ENCODE measurements at regions not wholly inside any gene's neighbourhood (a gene's known extent, or its start where the extent isn't known, plus 50 kb on each side); places are given as distances from the start of the nearest gene placed in this dataset.
"Not testable (repeated sequence)": the region's sequence is repeated elsewhere in the genome, so short reads cannot be mapped to it uniquely, and the experiment has no call there.

DNA sequence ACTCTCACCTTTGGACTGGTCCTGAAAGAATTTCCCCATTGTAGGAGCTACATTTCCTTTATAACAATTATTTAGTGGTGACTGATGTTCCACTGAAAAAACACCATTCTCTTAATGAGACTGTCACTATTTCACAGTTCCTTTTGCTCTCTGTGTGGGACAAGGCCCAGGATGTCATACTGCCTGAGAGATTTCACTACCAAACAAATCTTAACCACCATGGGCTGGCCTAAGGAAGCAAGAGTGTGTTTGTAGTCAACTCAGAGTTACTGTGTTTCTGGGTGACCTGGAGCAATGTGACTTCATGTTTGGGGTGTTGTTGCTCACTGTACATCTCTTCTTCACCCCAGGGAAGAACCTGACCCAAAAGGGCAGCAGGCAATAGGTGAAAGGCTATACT is 50.1 kb upstream of the ZNF608 start:
- no peak for DNase-seq

DNA sequence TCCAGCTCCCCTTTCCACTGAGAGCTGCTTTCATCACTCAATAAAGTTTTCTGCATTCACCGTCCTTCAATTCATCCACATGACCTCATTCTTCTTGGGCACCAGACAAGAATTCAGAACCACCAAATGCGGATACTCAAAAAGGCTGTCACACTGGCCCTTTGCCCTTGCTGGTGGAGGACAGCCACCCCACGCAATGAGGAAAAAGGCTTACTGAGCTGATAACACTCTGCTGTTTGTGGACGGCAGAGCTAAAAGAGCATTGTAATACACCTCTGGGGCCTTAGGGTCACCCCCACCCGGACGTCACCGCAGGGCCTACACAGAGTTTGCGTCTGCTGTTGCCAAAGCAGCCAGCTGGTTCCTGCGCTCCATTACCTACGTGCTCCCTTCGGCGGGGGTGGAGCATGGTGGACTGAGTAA is 51.2 kb upstream of the ZNF608 start:
- no peak for DNase-seq

DNA sequence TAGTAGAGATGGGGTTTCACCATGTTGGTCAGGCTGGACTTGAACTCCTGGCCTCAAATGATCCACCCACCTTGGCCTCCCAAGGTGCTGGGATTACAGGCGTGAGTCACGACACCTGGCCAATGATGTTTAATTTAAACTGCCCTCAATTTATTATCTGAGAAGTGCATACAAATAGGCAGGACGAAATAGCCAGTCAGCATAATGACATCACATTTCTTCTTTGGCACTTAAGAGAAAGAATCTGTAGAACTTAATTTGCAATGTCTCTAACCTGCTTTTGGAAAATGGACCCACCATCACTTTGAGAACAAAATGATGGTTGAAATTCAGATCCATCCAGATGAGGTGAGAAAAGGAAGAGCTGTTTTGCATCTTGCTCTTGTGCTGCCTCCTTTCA is 52.5 kb upstream of the ZNF608 start:
- no peak for DNase-seq

DNA sequence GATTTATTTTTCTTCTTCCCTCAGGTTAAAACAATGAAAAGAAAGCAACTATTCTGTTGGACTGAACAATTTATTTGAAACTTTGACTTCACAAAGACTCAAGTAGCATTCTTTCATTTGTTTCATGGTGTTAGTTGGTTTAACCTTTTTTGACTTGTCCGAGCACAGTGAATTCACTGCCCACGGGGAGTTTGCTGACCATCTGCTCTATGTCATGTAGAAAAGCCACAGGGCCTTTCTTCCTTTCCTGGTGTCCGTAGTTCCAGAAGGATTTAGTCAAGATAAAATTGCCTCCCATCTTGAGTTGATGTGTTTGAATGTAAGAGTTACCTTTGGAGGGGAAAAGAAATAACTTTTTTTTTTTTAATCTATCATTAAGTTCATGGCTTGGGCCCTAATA is 55.1 kb upstream of the ZNF608 start:
- DNase-seq = no peak

DNA sequence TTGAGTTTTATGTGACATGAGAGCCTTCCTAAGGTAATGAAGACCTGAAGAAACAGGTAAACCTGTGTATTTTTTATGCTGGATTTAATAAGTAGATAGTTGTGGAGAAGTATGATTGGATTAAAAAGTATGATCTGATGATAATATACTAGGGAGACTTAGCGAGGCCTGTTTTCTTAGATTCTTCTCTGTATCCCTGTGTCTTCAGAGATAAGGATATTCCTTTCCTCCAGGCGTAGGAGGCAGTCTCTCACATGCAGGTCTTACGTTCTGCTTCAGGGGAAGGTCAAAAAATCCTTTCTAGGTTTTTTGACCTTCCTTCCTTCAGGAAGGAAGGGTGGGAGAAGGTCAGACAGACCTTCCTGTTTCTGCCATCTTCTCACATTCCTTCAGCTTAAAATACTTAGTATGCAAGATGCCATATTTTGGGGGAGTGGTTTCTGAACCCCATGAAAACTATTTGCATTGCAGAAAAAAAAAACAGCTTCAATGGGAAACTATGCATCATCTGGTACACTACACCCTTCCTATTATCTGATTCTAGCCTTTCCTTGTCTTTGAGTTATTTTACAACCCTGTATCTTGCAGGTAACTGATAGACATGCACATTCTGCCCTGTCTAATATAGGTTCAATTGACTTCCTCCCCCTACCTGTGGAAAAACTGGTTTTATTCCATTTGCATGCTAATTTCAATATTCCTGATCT is 57.3 kb upstream of the ZNF608 start:
- no peak for DNase-seq

DNA sequence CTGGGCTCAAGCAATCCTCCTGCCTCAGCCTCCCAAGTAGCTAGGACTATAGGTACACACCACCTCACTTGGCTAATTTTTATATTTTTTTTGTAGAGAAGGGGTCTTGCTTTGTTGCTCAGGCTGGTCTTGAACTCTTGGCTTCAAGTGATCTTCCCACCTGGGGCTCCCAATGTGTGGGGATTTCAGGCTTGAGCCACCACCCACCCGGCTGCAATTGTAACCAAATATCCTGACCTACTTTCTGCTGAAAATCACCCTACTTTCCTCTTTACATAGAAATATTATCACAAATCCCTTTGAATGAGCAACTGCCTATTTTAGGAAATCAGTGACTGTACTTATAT is 59.6 kb upstream of the ZNF608 start:
- no peak for DNase-seq

DNA sequence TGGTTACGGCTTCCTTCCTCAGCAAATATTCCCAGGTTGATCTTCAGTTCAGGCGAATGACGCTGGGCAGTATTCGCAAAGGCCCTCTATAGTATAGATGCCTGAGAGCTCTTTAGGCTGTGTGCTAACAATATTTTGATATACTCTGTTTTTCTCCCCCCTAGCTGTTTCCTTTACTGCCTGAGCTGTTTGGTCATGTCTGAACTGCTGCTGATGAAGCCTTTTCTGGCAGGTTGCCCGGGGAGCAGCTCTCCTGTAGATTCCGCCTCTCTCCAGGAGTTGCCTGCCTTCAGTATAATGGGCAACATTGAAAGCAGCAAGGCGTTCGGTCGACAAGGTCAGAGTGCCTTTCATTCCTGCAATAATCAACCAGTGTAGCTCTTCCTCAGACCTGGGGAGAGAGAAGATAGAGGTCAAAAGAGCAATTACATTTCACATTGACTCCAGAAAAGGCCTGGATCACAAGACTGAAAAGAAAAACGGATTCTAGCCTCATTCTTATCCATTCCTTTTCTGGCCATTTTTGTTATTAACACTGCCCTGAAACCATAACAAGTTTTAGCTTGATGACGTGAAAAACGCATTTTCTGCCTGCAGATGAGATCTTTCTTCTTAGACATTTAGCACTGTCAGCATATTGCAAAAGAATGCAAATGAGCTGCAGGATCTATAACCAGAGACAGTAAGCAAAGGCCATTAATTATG is 60.1 kb upstream of the ZNF608 start:
- DNase-seq = peak; percentile 83

DNA sequence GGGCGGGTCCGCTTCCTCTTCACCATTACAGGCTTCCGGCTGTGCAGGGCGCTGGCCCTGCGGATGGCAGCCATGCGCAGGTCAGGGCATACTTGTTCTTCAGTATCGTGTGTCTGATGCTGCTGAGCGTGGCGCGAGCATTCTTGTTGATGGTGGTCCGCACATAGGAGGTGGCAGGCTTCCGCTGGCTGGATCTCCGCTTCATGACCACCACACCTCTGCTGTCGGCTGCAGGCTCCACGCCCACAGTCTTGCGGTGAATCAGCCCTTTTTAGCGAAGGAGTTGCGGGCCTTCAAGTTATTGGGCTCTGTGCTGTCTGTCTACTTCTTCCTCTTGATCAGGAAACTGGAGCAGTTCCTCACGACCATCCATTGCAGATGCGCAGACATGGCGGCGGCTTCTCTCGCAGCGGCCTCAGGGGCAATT is 62.4 kb upstream of the ZNF608 start:
- DNase-seq = no peak

DNA sequence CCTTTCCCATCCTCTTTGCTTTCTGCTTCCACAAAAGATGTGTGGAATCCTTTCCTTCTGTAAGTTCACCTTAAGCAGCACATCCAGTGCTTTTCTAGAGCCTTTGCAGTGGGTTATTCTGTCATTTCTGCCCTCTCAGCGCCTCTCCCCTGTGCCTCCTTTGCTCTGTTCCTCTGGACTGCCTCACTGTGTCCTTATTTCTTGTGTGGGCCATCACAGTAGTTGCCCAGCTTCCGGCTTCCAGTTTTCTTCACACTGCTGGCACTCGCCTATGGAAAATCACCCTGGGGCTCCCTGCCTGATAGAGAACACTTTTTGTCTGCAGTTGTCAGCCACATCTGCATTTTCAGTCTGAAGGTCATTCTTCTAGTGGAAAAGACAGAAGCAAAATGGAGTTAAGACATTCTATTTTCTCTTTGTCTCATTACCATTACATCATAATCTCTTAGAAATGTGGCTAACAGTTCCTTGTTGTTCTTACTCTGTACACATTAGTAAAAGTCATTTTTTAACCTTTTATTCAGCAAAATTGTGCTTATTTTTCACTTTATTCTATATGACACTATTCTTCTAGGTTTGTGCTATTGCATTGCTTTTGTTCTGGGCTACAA is 64.1 kb upstream of the ZNF608 start:
- no peak for DNase-seq

DNA sequence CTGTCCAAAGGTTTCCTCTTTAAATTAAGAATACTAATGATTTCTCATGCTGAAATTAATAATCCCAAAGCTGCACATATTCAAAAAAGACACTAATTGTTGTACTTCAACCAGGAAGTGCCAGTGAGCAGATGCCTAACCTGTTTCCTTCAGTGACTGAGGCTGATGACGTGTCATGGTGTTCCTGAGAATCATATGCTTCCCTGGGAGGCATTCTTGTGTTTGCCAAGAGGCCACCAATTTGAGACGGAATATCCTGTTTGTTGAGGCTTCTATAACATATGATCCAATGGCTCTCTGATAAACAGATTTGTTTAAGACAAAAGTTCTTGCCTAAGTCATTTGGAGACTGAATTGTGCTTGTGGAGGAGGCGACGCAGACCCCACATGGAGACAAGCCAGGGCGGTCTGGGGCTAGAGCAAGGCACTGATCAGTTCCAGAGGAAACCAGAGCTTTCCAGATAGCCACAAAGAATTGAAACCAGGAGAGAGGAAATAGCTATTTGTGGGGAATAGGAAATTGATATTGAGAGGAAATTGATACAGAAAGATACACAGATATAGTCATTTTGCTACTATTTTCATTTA is 66.4 kb upstream of the ZNF608 start:
- DNase-seq = no peak

DNA sequence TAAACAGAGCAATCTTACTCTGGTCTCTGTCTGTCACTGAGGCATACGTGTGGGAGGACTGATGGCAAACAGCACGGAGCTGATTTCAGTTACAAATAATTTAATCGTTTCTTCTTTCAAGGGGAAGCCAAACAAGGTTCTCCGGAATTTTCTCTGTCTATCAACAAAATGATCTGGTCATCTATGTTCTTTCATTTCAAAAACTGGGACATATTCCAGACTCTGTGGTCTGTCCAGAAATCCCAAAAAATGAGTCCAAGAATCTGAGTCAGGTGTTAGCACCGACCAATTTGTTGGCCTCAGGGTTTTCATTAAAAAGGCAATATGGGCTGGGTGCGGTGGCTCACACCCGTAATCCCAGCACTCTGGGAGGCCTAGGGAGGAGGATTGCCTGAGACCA is 69.9 kb upstream of the ZNF608 start:
- DNase-seq = no peak

DNA sequence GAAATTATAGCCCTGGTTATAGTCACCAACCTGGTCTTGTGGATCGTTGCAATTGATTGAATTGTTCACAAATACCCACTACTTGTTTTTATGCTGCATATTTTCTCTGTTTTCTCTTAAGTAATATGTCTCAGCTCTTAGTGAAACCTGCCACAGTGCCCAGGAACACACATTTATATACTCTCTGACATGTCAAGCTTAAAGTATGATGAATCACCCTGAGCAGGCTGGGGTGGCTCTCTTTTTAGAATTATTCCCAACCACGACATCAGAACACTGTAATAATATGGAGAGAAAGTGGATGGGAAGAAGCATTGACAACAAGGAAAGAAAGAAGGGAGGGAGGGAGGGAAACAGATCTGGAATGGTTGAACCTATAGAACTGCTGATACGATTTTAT is 72.8 kb upstream of the ZNF608 start:
- DNase-seq = peak; percentile 40

DNA sequence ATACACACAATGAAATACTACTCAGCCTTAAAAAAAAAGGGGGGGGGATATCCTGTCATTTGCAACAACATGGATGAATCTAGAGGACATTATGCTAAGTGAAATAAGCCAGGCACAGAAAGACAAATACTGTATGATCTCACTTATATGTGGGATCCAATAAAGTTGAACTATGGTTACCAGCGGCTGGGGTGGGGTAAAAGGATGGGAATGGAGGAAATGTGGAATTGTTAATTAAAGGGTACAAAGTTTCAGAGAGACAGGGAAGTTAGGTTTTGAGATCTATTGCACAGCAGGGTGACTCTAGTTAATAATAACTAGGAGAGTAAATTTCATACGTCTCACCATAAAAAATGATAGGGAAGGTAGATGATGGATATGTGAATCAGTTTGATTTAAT is 76.2 kb upstream of the ZNF608 start:
- DNase-seq = no peak

DNA sequence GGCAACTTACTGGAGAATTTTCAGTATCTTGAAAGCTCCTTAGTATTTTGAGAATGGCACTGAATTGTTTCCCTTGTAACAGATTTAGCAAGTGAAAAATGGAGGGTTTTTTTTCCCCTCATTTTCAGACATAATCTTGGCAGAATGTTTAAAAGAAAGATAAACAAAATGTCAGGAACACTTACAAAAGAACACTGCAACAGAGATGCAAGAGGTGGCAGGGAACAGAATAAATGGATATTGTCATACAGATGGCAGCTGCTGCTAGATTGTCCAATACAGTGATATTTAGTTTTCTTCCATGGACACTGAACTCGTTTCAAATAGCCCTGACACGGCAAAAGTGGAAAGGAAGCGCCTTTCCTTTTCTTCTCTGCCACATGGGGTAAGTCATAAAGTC is 76.9 kb upstream of the ZNF608 start:
- DNase-seq = no peak

DNA sequence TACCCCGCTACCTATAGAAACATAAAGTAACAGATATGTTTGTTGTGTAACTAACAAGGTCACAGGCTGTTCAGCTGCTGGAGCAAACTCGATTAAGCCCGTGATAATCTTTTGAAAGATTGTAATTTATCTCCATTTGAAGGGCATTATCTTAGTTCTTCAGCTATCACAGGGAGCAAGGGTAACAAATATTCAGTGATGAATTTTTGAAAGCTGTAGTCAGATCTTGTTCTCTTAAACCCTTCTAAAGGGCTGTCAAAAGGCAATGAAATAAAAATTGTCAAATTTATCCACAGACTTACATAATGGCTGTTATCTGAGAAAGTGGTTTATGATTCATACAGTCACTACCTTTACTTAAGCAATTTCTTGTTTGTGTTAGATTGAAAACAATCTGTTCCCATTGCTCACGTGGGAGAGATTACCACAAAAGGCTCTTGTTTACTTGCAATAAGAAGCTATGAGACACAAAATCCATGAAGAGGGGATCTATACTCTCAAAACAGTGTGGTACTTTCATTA is 78.3 kb upstream of the ZNF608 start:
- DNase-seq = peak; percentile 6

DNA sequence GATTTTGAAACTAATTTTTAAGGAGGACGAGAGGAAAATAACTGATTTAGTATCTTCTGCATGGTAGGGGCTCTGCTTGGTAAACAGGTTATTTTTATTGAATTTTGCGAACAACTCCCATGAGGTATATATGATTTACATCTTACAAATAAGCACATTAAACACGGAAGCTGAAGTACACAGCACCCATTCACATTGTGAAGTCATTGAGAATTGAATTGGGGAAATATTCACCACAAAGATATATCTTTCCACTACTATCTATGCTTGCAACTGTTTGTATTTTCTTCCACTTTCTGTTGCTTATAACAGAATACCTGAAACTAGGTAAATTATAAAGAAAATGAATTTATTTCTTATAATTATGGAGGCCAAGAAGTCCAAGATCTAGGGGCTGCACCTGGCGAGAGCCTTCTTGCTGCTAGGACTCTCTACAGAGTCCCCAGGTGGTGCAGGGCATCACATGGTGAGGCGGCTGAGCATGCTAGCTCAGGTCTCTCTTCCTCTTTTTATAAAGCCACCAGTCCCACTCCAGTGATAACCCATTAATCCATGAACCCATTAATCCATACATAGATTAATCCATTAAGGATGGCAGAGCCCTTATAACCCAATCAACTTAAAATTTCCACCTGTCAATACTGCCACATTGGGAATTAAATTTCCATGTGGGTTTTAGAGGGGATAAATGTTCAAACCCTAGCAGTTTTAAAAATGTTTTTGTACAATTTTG is 79.0 kb upstream of the ZNF608 start:
- DNase-seq = no peak

DNA sequence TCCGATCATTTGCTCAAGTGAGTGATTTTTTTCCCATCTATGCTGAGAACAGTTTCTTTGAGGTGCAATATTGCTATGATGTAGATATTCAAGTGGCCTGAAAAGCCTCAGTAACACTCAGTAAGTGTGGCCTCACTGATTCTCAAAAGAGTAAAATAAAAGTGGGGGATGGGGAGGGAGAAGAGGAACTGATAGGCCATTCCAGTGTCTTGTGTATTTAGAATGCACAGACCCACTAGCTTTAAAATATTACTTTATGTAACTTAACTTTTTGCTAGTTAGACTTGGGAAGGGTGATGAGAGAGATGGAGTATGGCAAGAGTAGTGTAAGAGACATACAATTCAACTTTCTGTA is 79.5 kb upstream of the ZNF608 start:
- DNase-seq = no peak

DNA sequence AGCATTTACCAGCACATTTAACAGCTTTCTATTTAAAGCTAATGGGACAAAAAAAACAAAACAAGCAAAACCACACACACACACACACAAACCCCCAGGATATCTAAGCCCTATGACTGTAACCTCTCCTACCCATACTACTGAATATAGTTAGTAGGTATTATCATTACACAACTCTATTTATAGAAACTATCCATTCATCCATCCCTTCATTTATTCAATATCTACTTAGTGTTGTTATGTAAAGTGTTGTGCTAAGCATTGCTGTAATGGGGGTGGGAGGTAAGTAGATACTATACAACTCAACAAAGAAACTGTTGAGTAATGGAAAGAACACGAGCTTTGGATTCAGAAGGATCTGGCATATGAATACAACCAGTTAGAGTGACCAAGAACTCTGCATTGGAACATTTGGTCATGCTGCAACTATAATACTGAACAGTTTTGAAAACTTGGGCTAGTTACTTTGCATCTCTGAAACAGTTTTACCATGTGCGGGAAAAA is 82.3 kb upstream of the ZNF608 start:
- no peak for DNase-seq

DNA sequence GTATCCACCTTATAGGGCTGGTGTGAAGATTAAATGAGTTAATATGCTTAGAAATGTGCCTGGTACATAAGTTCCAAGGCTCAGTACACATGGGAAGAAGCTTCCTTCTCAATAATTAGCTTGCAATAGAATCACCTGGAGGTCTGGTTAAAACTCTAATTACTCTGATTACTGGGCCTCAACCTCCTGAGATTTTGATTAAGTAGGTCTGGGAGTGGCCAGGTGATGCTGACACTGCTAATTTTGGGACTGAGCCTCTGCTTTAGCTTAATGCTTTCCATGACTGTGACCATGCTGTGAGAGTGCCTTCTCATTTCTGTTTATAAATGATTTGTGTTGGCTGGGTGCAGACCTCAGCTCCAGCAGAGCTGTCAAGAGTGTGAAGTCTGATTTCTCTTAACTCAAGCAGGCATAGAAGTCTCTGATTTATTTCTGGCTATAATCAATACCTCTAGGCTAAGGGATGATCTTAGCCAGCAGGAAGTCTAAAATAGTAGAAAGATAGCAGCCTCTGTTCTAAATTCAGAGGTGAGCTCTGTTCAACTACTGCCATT is 85.3 kb upstream of the ZNF608 start:
- no peak for DNase-seq

DNA sequence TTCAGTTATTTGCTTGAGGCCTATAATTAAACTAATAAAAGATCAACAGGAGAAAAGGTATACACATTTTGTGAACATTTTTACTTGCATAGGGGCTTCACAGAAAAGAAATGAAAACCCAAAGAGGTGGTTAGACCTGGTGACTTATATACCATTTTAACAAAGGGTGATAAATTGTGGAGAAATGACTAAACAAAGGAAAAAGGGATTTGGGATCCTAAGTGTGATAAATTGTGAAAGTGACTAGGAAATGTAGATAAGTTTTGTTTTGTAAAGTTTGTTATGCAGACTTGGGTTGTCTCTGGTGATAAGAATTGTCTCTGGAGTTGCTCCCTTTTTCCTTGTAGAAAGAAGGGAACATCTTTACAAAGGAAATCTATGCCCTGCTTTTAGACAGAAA is 86.1 kb upstream of the ZNF608 start:
- no peak for DNase-seq

DNA sequence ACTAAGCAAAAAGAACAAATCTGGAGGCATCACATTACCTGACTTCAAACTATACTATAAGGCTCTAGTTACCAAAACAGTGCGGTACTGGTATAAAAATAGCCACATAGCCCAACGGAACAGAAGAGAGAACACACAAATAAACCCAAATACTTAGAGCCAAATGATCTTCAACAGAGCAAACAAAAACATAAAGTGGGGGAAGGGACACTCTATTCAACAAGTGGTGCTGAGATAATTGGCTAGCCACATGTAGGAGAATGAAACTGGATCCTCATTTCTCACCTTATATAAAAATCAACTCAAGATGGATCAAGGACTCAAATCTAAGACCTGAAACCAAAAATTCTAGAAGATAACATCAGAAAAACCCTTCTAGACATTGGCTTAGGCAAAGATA is 89.9 kb upstream of the ZNF608 start:
- not testable (repeated sequence) for DNase-seq

DNA sequence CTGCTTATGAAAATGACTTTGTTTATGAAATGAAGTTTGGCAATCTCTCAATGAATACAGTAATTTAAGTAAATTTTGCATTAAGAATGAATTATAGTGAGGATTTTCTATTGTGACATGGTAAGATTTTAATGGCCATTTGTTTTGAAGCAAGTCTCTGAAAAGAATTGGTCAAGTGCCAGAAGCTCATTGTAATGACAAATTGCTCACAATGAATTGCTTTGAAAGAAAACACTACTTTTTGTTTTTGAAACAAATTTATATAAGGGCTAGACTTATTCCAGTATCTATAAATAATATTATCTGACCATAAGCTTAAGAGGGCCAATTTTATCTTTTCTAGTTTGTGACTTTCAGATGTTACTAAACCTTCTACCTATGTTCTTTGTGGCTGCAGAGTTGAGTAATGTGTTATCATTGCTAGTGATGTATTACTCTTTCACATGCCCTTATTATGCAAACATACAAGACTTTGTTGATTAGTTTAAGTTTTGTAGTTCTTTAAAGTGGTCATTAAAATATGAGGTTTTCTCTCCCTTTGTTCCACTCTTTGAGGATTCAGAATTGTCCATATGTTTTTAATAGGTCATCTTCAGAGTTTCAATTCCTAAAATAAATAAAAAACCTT is 93.0 kb upstream of the ZNF608 start:
- DNase-seq = peak; percentile 8
